IPS-20b (cell line): ENCODE measurements at regions not wholly inside any gene's neighbourhood (a gene's known extent, or its start where the extent isn't known, plus 50 kb on each side); places are given as distances from the start of the nearest gene placed in this dataset.

Experiments used
- H3K27ac ChIP-seq: one replicate; pipeline ENCODE4 v1.5.1; 2013; ENCODE audit warnings: low read length
- H3K27me3 ChIP-seq: 2 replicates; pipeline ENCODE4 v1.6.1; 2013; ENCODE audit warnings: mild to moderate bottlenecking, low read length, inconsistent platforms; ENCODE audit not compliant: insufficient read depth
- H3K36me3 ChIP-seq: 2 replicates; pipeline ENCODE4 v1.6.1; 2013; ENCODE audit warnings: low read depth, mild to moderate bottlenecking, inconsistent platforms, low read length, moderate library complexity; ENCODE audit not compliant: insufficient read depth
- H3K4me1 ChIP-seq: 2 replicates; pipeline ENCODE4 v1.6.1; 2013; ENCODE audit warnings: mild to moderate bottlenecking, control low read depth, inconsistent platforms, low read length, moderate library complexity; ENCODE audit not compliant: insufficient read depth
- H3K4me3 ChIP-seq: 2 replicates; pipeline ENCODE4 v1.5.1; 2013; ENCODE audit warnings: mild to moderate bottlenecking, low read length, inconsistent platforms
- H3K9ac ChIP-seq: 2 replicates; pipeline ENCODE4 v1.6.1; 2013; ENCODE audit warnings: low read depth, mild to moderate bottlenecking, inconsistent platforms, low read length, moderate library complexity
- H3K9me3 ChIP-seq: 2 replicates; pipeline ENCODE4 v1.6.1; 2013; ENCODE audit warnings: mild to moderate bottlenecking, low read depth, low read length, inconsistent platforms; ENCODE audit not compliant: insufficient read depth

GRCh38 chr15:91780387-91780786 lies 73.1 kb upstream of the SLCO3A1 start:
- H3K27ac ChIP-seq: no peak overlapping the region
- no peak overlapping the region for H3K4me3 ChIP-seq
- H3K4me1 ChIP-seq: no peaks in the 10 kb centered on the region
- H3K36me3 ChIP-seq: no peaks in the 10 kb centered on the region
- no peaks in the 10 kb centered on the region for H3K27me3 ChIP-seq
- no peak overlapping the region for H3K9ac ChIP-seq
- no peaks in the 10 kb centered on the region for H3K9me3 ChIP-seq

- no peaks in the 10 kb centered on the region for H3K9me3 ChIP-seq
- no peaks in the 10 kb centered on the region for H3K4me1 ChIP-seq
- H3K9ac ChIP-seq: no peak overlapping the region
- H3K4me3 ChIP-seq: no peak overlapping the region
- H3K36me3 ChIP-seq: no peaks in the 10 kb centered on the region
- H3K27ac ChIP-seq: no peak overlapping the region
- no peaks in the 10 kb centered on the region for H3K27me3 ChIP-seq
Observed at GRCh38 chr15:91782221-91782620, 71.3 kb upstream of the SLCO3A1 start.

- no peak overlapping the region for H3K27ac ChIP-seq
- no peaks in the 10 kb centered on the region for H3K36me3 ChIP-seq
- H3K4me3 ChIP-seq: no peak overlapping the region
- no peak overlapping the region for H3K9ac ChIP-seq
- no peaks in the 10 kb centered on the region for H3K27me3 ChIP-seq
- H3K9me3 ChIP-seq: no peaks in the 10 kb centered on the region
- H3K4me1 ChIP-seq: no peaks in the 10 kb centered on the region
Observed at GRCh38 chr15:91783008-91783407, 70.5 kb upstream of the SLCO3A1 start.

- Histone ChIP-seq H3K4me3 (no peak overlapping the region), H3K27ac (no peak overlapping the region), H3K9me3 (no peaks in the 10 kb centered on the region), H3K27me3 (no peaks in the 10 kb centered on the region), H3K9ac (no peak overlapping the region), H3K36me3 (no peaks in the 10 kb centered on the region), H3K4me1 (no peaks in the 10 kb centered on the region)
Observed at GRCh38 chr15:91783451-91783850, 70.1 kb upstream of the SLCO3A1 start.

GRCh38 chr15:91784973-91785709 lies 68.4 kb upstream of the SLCO3A1 start:
- Histone ChIP-seq H3K9ac (no peak overlapping the region), H3K27ac (no peak overlapping the region), H3K9me3 (no peaks in the 10 kb centered on the region), H3K4me1 (no peaks in the 10 kb centered on the region), H3K36me3 (no peaks in the 10 kb centered on the region), H3K27me3 (no peaks in the 10 kb centered on the region), H3K4me3 (no peak overlapping the region)

GRCh38 chr15:91787198-91787597 lies 66.3 kb upstream of the SLCO3A1 start:
- Histone ChIP-seq H3K27me3 (no peaks in the 10 kb centered on the region), H3K9ac (no peak overlapping the region), H3K4me3 (no peak overlapping the region), H3K4me1 (no peaks in the 10 kb centered on the region), H3K36me3 (no peaks in the 10 kb centered on the region), H3K27ac (no peak overlapping the region), H3K9me3 (no peaks in the 10 kb centered on the region)

GRCh38 chr15:91789136-91789535 lies 64.4 kb upstream of the SLCO3A1 start:
- H3K9ac ChIP-seq: no peak overlapping the region
- no peaks in the 10 kb centered on the region for H3K9me3 ChIP-seq
- no peaks in the 10 kb centered on the region for H3K36me3 ChIP-seq
- H3K4me3 ChIP-seq: no peak overlapping the region
- H3K27ac ChIP-seq: no peak overlapping the region
- no peaks in the 10 kb centered on the region for H3K27me3 ChIP-seq
- H3K4me1 ChIP-seq: no peaks in the 10 kb centered on the region

- Histone ChIP-seq H3K9ac (no peak overlapping the region), H3K9me3 (no peaks in the 10 kb centered on the region), H3K4me3 (no peak overlapping the region), H3K36me3 (no peaks in the 10 kb centered on the region), H3K27me3 (no peaks in the 10 kb centered on the region), H3K27ac (no peak overlapping the region), H3K4me1 (no peaks in the 10 kb centered on the region)
Observed at GRCh38 chr15:91790836-91791235, 62.7 kb upstream of the SLCO3A1 start.

GRCh38 chr15:91793771-91794170 lies 59.7 kb upstream of the SLCO3A1 start:
- Histone ChIP-seq H3K9me3 (no peaks in the 10 kb centered on the region), H3K27me3 (no peaks in the 10 kb centered on the region), H3K4me3 (no peak overlapping the region), H3K27ac (no peak overlapping the region), H3K4me1 (no peaks in the 10 kb centered on the region), H3K36me3 (no peaks in the 10 kb centered on the region), H3K9ac (no peak overlapping the region)

GRCh38 chr15:91795235-91795634 lies 58.3 kb upstream of the SLCO3A1 start:
- H3K27me3 ChIP-seq: no peaks in the 10 kb centered on the region
- no peaks in the 10 kb centered on the region for H3K9me3 ChIP-seq
- no peaks in the 10 kb centered on the region for H3K36me3 ChIP-seq

GRCh38 chr15:91801836-91802534 lies 51.5 kb upstream of the SLCO3A1 start:
- no peak overlapping the region for H3K9ac ChIP-seq
- H3K27ac ChIP-seq: no peak overlapping the region
- no peaks in the 10 kb centered on the region for H3K36me3 ChIP-seq
- no peaks in the 10 kb centered on the region for H3K9me3 ChIP-seq
- no peaks in the 10 kb centered on the region for H3K27me3 ChIP-seq
- no peaks in the 10 kb centered on the region for H3K4me1 ChIP-seq
- no peak overlapping the region for H3K4me3 ChIP-seq

More at GRCh38 chr15:91795235-91795634, 58.3 kb upstream of the SLCO3A1 start:
- Histone ChIP-seq H3K27ac (no peak overlapping the region), H3K9ac (no peak overlapping the region), H3K4me1 (no peaks in the 10 kb centered on the region), H3K4me3 (no peak overlapping the region)

- Histone ChIP-seq H3K27me3 (no peaks in the 10 kb centered on the region), H3K4me3 (no peak overlapping the region), H3K27ac (no peak overlapping the region), H3K4me1 (no peaks in the 10 kb centered on the region), H3K36me3 (no peaks in the 10 kb centered on the region), H3K9ac (no peak overlapping the region), H3K9me3 (no peaks in the 10 kb centered on the region)
Observed at GRCh38 chr15:91803260-91803659, 50.2 kb upstream of the SLCO3A1 start.
